B cell (primary cell): ENCODE measurements at regions not wholly inside any gene's neighbourhood (a gene's known extent, or its start where the extent isn't known, plus 50 kb on each side); places are given as distances from the start of the nearest gene placed in this dataset.

Experiments
- EZH2 ChIP-seq: IDR thresholded peaks from 2 replicates; pipeline ENCODE4 v1.6.1; 2012; ENCODE audit warnings: borderline replicate concordance, low read depth, mild to moderate bottlenecking, moderate library complexity, low read length; ENCODE audit not compliant: insufficient read depth, poor library complexity, severe bottlenecking
- TF ChIP-seq, protein P1 (sequence below): fragments of 200-600 bp; IDR thresholded peaks from one replicate; pipeline ENCODE4 v1.8.0; 2022; ENCODE audit warnings: antibody characterized with exemption, mild to moderate bottlenecking

- TF ChIP-seq, protein P1, sequence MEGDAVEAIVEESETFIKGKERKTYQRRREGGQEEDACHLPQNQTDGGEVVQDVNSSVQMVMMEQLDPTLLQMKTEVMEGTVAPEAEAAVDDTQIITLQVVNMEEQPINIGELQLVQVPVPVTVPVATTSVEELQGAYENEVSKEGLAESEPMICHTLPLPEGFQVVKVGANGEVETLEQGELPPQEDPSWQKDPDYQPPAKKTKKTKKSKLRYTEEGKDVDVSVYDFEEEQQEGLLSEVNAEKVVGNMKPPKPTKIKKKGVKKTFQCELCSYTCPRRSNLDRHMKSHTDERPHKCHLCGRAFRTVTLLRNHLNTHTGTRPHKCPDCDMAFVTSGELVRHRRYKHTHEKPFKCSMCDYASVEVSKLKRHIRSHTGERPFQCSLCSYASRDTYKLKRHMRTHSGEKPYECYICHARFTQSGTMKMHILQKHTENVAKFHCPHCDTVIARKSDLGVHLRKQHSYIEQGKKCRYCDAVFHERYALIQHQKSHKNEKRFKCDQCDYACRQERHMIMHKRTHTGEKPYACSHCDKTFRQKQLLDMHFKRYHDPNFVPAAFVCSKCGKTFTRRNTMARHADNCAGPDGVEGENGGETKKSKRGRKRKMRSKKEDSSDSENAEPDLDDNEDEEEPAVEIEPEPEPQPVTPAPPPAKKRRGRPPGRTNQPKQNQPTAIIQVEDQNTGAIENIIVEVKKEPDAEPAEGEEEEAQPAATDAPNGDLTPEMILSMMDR, result no peak
- TF ChIP-seq EZH2, result no peak
Measured at GRCh38 chr2:67564626-67565025, 167.5 kb downstream of the ETAA1 start.
